ENCODE measurements at regions not wholly inside any gene's neighbourhood (a gene's known extent, or its start where the extent isn't known, plus 50 kb on each side); places are given as distances from the start of the nearest gene placed in this dataset.

- DNase-seq = no peak
These were observed 370.3 kb upstream of the LINC00305 start for GRCh38 chr18:64519201-64519600.

GRCh38 chr18:64518191-64518590 lies 369.3 kb upstream of the LINC00305 start:
- no peak for DNase-seq

- no peak for DNase-seq
These were observed 364.5 kb upstream of the LINC00305 start for GRCh38 chr18:64513401-64513800.

GRCh38 chr18:64490207-64490606 lies 341.3 kb upstream of the LINC00305 start:
- no peak for DNase-seq

- no peak for DNase-seq
These were observed 339.8 kb upstream of the LINC00305 start for GRCh38 chr18:64488698-64489097.

- DNase-seq = no peak
These were observed 325.9 kb upstream of the LINC00305 start for GRCh38 chr18:64474773-64475172.

GRCh38 chr18:64474255-64474654 lies 325.4 kb upstream of the LINC00305 start:
- DNase-seq = no peak

GRCh38 chr18:64449434-64449833 lies 300.5 kb upstream of the LINC00305 start:
- DNase-seq = no peak

- DNase-seq = no peak
These were observed 295.9 kb upstream of the LINC00305 start for GRCh38 chr18:64444819-64445218.

GRCh38 chr18:64438178-64438577 lies 289.3 kb upstream of the LINC00305 start:
- no peak for DNase-seq

- no peak for DNase-seq
These were observed 287.2 kb upstream of the LINC00305 start for GRCh38 chr18:64436111-64436510.

GRCh38 chr18:64419156-64419555 lies 270.3 kb upstream of the LINC00305 start:
- no peak for DNase-seq

- DNase-seq = no peak
These were observed 268.1 kb upstream of the LINC00305 start for GRCh38 chr18:64416990-64417389.

- DNase-seq = no peak
These were observed 266.3 kb upstream of the LINC00305 start for GRCh38 chr18:64415218-64415617.

- no peak for DNase-seq
These were observed 261.8 kb upstream of the LINC00305 start for GRCh38 chr18:64410685-64411084.

- peak; percentile 30 for DNase-seq
These were observed 260.6 kb upstream of the LINC00305 start for GRCh38 chr18:64409511-64409910.

- no peak for DNase-seq
These were observed 258.7 kb upstream of the LINC00305 start for GRCh38 chr18:64407606-64408005.

- peak; percentile 83 for DNase-seq
These were observed 256.3 kb upstream of the LINC00305 start for GRCh38 chr18:64405161-64405560.

GRCh38 chr18:64403784-64404503 lies 255.1 kb upstream of the LINC00305 start:
- DNase-seq = no peak

GRCh38 chr18:64402636-64403035 lies 253.7 kb upstream of the LINC00305 start:
- peak; percentile 12 for DNase-seq

GRCh38 chr18:64401268-64402060 lies 252.6 kb upstream of the LINC00305 start:
- no peak for DNase-seq

- no peak for DNase-seq
These were observed 250.7 kb upstream of the LINC00305 start for GRCh38 chr18:64399566-64399965.

- no peak for DNase-seq
These were observed 249.4 kb upstream of the LINC00305 start for GRCh38 chr18:64398320-64398719.

- DNase-seq = no peak
These were observed 243.3 kb upstream of the LINC00305 start for GRCh38 chr18:64392202-64392601.
